Progenitor cell of endocrine pancreas (in vitro differentiated cells): ENCODE measurements at regions not wholly inside any gene's neighbourhood (a gene's known extent, or its start where the extent isn't known, plus 50 kb on each side); places are given as distances from the start of the nearest gene placed in this dataset.

Experiments used
- DNase-seq: peaks from one replicate; pipeline ENCODE4 v3.0.0; 2021; ENCODE audit warnings: low spot score; ENCODE audit not compliant: unreplicated experiment
- H3K27ac Mint-ChIP-seq: 2 replicates; pipeline ENCODE4 v1.8.0; 2021; ENCODE audit warnings: mild to moderate bottlenecking, moderate library complexity, mixed read lengths
- H3K27me3 Mint-ChIP-seq: 2 replicates; pipeline ENCODE4 v1.8.0; 2021; ENCODE audit warnings: mixed read lengths
- H3K36me3 Mint-ChIP-seq: 2 replicates; pipeline ENCODE4 v1.8.0; 2022; ENCODE audit warnings: mixed read lengths; ENCODE audit not compliant: insufficient read depth
- H3K4me1 Mint-ChIP-seq: 2 replicates; pipeline ENCODE4 v1.8.0; 2021; ENCODE audit warnings: low read depth, mixed read lengths
- H3K4me3 Mint-ChIP-seq: 2 replicates; pipeline ENCODE4 v1.8.0; 2021; ENCODE audit warnings: low read depth, mild to moderate bottlenecking, moderate library complexity, mixed read lengths
- H3K9me3 Mint-ChIP-seq: 2 replicates; pipeline ENCODE4 v1.8.0; 2021; ENCODE audit warnings: low read depth, mixed read lengths
- CTCF ChIP-seq: fragments of 200-600 bp; sonication (generic); IDR thresholded peaks from one replicate; pipeline ENCODE4 v1.5.0; 2021; ENCODE audit warnings: antibody characterized with exemption, mild to moderate bottlenecking; ENCODE audit not compliant: unreplicated experiment

GRCh38 chr11:42840176-42840829 is 471.5 kb upstream of the API5 start:
- no peaks in the 10 kb centered on the region for H3K9me3 Mint-ChIP-seq

GRCh38 chr11:42840860-42841259 is 470.9 kb upstream of the API5 start:
- no peaks in the 10 kb centered on the region for H3K36me3 Mint-ChIP-seq
- H3K4me1 Mint-ChIP-seq = peaks cover 2% of the 10 kb centered on the region
- no peaks in the 10 kb centered on the region for H3K9me3 Mint-ChIP-seq
- no peak overlapping the region for H3K27ac Mint-ChIP-seq
- H3K27me3 Mint-ChIP-seq = no peaks in the 10 kb centered on the region
- no peak for DNase-seq
- TF ChIP-seq CTCF = no peak
- H3K4me3 Mint-ChIP-seq = no peak overlapping the region

More at GRCh38 chr11:42840176-42840829, 471.5 kb upstream of the API5 start:
- TF ChIP-seq CTCF = no peak
- H3K4me3 Mint-ChIP-seq = no peak overlapping the region
- H3K4me1 Mint-ChIP-seq = peaks cover 2% of the 10 kb centered on the region
- no peak overlapping the region for H3K27ac Mint-ChIP-seq
- no peaks in the 10 kb centered on the region for H3K27me3 Mint-ChIP-seq
- no peaks in the 10 kb centered on the region for H3K36me3 Mint-ChIP-seq
- no peak for DNase-seq

- Mint-ChIP-seq H3K36me3 (no peaks in the 10 kb centered on the region), H3K4me3 (no peak overlapping the region), H3K27me3 (no peaks in the 10 kb centered on the region), H3K9me3 (no peaks in the 10 kb centered on the region), H3K27ac (no peak overlapping the region), H3K4me1 (peaks cover 2% of the 10 kb centered on the region)
- TF ChIP-seq CTCF = no peak
- DNase-seq = no peak
Measured at GRCh38 chr11:42841556-42841955, 470.2 kb upstream of the API5 start.

GRCh38 chr11:42849362-42849761 is 462.4 kb upstream of the API5 start:
- H3K36me3 Mint-ChIP-seq = no peaks in the 10 kb centered on the region
- H3K9me3 Mint-ChIP-seq = peaks cover 3% of the 10 kb centered on the region
- no peak overlapping the region for H3K4me3 Mint-ChIP-seq
- H3K4me1 Mint-ChIP-seq = peaks cover 8% of the 10 kb centered on the region
- no peak overlapping the region for H3K27ac Mint-ChIP-seq
- DNase-seq = no peak
- no peak for TF ChIP-seq CTCF
- H3K27me3 Mint-ChIP-seq = no peaks in the 10 kb centered on the region

- Mint-ChIP-seq H3K4me1 (no peaks in the 10 kb centered on the region), H3K27ac (no peak overlapping the region), H3K36me3 (no peaks in the 10 kb centered on the region), H3K27me3 (no peaks in the 10 kb centered on the region), H3K4me3 (no peak overlapping the region), H3K9me3 (peaks cover 10% of the 10 kb centered on the region)
- no peak for TF ChIP-seq CTCF
- DNase-seq = no peak
Measured at GRCh38 chr11:42857344-42857743, 454.5 kb upstream of the API5 start.
